ENCODE measurements at regions not wholly inside any gene's neighbourhood (a gene's known extent, or its start where the extent isn't known, plus 50 kb on each side); places are given as distances from the start of the nearest gene placed in this dataset.

DNA sequence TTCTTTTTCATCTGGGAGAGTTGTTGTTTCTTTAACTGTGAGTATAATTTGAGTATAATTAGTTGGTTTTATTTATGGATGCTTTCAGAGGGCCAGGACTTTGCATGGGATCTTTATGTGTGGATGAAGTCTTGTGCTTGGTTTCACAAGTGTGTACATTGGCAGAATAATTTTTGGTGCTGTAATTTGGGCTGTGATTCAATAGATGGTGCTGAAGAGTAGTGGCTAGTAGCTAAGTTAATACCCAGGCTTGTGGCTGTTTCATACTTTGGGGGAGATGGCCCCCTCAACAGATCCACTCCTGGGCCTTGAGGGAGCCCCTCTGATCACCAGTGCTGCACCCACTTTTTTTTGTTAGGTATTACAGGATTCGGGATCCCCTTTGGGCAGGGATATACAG, 1142.4 kb downstream of the SLITRK1 start:
- peaks cover 0 to 31% (median 15%) of the 10 kb centered on the region in 8 donors for H3K9me3 Mint-ChIP-seq
- Histone ChIP-seq H3K4me3 (ENCODE audit: low read length in 2 of 2) (no peak overlapping the region), H3K9me3 (ENCODE audit: control insufficient read depth in 1 of 2, low read length in 2 of 2) (no peaks in the 10 kb centered on the region), H3K27ac (ENCODE audit: low read depth, low read length) (no peak overlapping the region), H3K36me3 (ENCODE audit: insufficient read depth, low read length) (no peaks in the 10 kb centered on the region), H3K4me1 (ENCODE audit: insufficient read depth, low read length) (no peaks in the 10 kb centered on the region), H3K27me3 (ENCODE audit: insufficient read depth, low read length) (no peaks in the 10 kb centered on the region)
- ChIA-PET POLR2A (ENCODE audit: partially characterized antibody) (no interaction called here), CTCF (ENCODE audit: partially characterized antibody) (no interaction called here)
- no peak overlapping the region for H3K4me3 Mint-ChIP-seq
- no peaks in the 10 kb centered on the region for H3K27me3 Mint-ChIP-seq
- H3K4me1 Mint-ChIP-seq = no peaks in the 10 kb centered on the region
- H3K36me3 Mint-ChIP-seq = no peaks in the 10 kb centered on the region
- intact Hi-C loops (cut with micrococcal nuclease) = no loop called here
- no peak for DNase-seq
- H3K27ac Mint-ChIP-seq = no peak overlapping the region

DNA sequence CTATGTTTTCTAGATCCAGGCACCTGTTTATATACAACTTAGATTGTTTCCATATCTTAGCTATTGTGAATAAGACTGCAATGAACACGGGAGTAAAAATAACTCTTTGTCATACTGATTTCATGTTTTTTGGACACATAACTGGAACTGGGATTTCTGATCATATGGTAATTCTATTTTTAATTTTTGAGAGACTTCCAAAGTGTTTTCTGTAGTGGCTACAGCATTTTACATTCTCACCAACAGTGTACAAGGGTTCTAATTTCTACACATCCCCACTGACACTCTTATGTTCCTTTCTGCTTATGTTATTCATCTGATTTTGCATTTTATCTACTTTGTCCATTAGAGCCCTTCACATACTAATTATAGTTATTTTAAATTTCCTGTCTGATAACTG, 1152.9 kb downstream of the SLITRK1 start:
- Histone ChIP-seq H3K27ac (ENCODE audit: low read depth, low read length) (no peak overlapping the region), H3K27me3 (ENCODE audit: insufficient read depth, low read length) (no peaks in the 10 kb centered on the region), H3K4me1 (ENCODE audit: insufficient read depth, low read length) (no peaks in the 10 kb centered on the region), H3K9me3 (ENCODE audit: control insufficient read depth in 1 of 2, low read length in 2 of 2) (no peaks in the 10 kb centered on the region), H3K36me3 (ENCODE audit: insufficient read depth, low read length) (no peaks in the 10 kb centered on the region), H3K4me3 (ENCODE audit: low read length in 2 of 2) (no peak overlapping the region)
- H3K27me3 Mint-ChIP-seq = no peaks in the 10 kb centered on the region
- no peak for DNase-seq
- peaks cover 0 to 5% (median 0%) of the 10 kb centered on the region in 8 donors for H3K9me3 Mint-ChIP-seq
- H3K27ac Mint-ChIP-seq = no peak overlapping the region
- H3K4me1 Mint-ChIP-seq = no peaks in the 10 kb centered on the region
- ChIA-PET POLR2A (ENCODE audit: partially characterized antibody) (no interaction called here), CTCF (ENCODE audit: partially characterized antibody) (no interaction called here)
- H3K36me3 Mint-ChIP-seq = no peaks in the 10 kb centered on the region
- H3K4me3 Mint-ChIP-seq = no peak overlapping the region
- intact Hi-C loops (cut with micrococcal nuclease) = no loop called here

DNA sequence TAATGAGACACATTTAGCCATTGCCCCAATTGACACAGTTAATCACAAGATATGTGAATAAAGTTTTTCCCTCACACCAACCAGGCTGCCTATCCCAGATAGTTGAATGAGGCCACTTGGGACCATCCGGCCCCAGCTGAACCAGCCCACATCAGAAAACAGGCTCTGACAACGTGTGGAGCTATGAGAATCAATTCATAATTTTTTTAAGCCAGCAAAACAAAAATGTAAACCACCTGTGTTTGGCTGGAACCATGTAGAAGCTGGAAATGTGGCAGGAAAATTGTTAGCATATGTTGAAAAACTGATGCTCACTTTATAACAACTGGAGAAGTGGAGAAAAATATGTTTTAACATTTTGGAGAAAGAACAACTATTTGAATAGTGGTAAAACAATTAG, 1161.3 kb downstream of the SLITRK1 start:
- H3K4me3 ChIP-seq (ENCODE audit: low read length in 2 of 2) = no peak overlapping the region
- POLR2A ChIA-PET (ENCODE audit: partially characterized antibody) = no interaction called here
- CTCF ChIA-PET (ENCODE audit: partially characterized antibody) = interaction anchor here (1.6 kb wide), 1 partner anchor 9 kb away, joined by 4 read pairs; no protein-coding TSS in a partner anchor
- H3K9me3 ChIP-seq (ENCODE audit: control insufficient read depth in 1 of 2, low read length in 2 of 2) = no peaks in the 10 kb centered on the region
- Mint-ChIP-seq H3K4me3 (no peak overlapping the region), H3K36me3 (no peaks in the 10 kb centered on the region), H3K9me3 (no peaks in the 10 kb centered on the region), H3K27me3 (no peaks in the 10 kb centered on the region), H3K4me1 (no peaks in the 10 kb centered on the region), H3K27ac (no peak overlapping the region)
- H3K36me3 ChIP-seq (ENCODE audit: insufficient read depth, low read length) = no peaks in the 10 kb centered on the region
- H3K27ac ChIP-seq (ENCODE audit: low read depth, low read length) = no peak overlapping the region
- DNase-seq = no peak
- intact Hi-C loops (cut with micrococcal nuclease) = no loop called here
- no peaks in the 10 kb centered on the region for H3K27me3 ChIP-seq (ENCODE audit: insufficient read depth, low read length)
- no peaks in the 10 kb centered on the region for H3K4me1 ChIP-seq (ENCODE audit: insufficient read depth, low read length)

DNA sequence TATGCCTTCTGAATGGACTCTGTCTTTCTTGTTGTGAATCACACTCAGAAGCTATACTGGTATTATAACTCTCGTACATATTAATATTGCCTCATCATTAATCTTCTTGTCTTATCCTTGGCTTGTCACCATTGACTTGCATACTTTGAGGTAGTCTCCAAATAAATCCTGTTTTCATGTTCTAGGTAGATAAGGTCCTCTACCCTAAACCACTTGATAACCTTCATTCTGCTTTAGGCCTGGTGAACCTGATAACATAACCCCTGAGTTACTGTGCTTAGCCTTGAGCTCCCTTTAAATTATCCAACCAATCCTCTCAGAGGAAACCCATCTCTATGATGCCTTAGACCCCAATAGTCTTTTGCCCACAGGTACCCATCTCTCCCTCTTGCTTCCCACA, 1162.3 kb downstream of the SLITRK1 start:
- peaks cover 0 to 2% (median 0%) of the 10 kb centered on the region in 8 donors for H3K9me3 Mint-ChIP-seq
- H3K4me3 Mint-ChIP-seq = no peak overlapping the region
- ChIA-PET CTCF (ENCODE audit: partially characterized antibody) (interaction anchor here (1.6 kb wide), 1 partner anchor 8 kb away, joined by 4 read pairs; no protein-coding TSS in a partner anchor), POLR2A (ENCODE audit: partially characterized antibody) (no interaction called here)
- H3K4me1 Mint-ChIP-seq = peaks cover 0 to 1% (median 0%) of the 10 kb centered on the region in 4 donors
- no peaks in the 10 kb centered on the region for H3K36me3 ChIP-seq (ENCODE audit: insufficient read depth, low read length)
- no peaks in the 10 kb centered on the region for H3K4me1 ChIP-seq (ENCODE audit: insufficient read depth, low read length)
- H3K36me3 Mint-ChIP-seq = no peaks in the 10 kb centered on the region
- H3K9me3 ChIP-seq (ENCODE audit: control insufficient read depth in 1 of 2, low read length in 2 of 2) = no peaks in the 10 kb centered on the region
- no peak overlapping the region for H3K27ac ChIP-seq (ENCODE audit: low read depth, low read length)
- H3K27me3 Mint-ChIP-seq = no peaks in the 10 kb centered on the region
- DNase-seq = no peak
- intact Hi-C loops (cut with micrococcal nuclease) = no loop called here
- H3K27me3 ChIP-seq (ENCODE audit: insufficient read depth, low read length) = no peaks in the 10 kb centered on the region
- no peak overlapping the region for H3K4me3 ChIP-seq (ENCODE audit: low read length in 2 of 2)
- H3K27ac Mint-ChIP-seq = no peak overlapping the region

DNA sequence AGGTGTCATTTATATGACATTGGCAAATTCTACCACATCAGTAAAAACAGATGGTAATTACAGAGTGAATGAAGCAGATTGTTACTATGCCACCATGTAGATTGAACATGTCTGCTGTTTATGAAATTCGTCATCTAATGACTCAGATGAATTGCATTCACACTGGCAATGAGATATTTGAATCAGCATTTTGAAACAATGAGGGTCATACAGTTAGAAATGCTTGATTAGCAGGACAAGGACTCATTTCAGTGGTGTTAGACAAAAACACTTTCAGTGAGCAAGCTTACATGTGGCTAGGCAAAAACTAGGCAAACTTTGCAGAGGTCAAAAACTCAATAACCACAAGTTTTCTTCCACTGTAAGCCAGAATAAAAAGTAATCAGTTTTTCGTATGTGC, 1165.0 kb downstream of the SLITRK1 start:
- intact Hi-C loops (cut with micrococcal nuclease) = no loop called here
- CTCF ChIA-PET (ENCODE audit: partially characterized antibody) = no interaction called here
- no peaks in the 10 kb centered on the region for H3K9me3 ChIP-seq (ENCODE audit: control insufficient read depth in 1 of 2, low read length in 2 of 2)

DNA sequence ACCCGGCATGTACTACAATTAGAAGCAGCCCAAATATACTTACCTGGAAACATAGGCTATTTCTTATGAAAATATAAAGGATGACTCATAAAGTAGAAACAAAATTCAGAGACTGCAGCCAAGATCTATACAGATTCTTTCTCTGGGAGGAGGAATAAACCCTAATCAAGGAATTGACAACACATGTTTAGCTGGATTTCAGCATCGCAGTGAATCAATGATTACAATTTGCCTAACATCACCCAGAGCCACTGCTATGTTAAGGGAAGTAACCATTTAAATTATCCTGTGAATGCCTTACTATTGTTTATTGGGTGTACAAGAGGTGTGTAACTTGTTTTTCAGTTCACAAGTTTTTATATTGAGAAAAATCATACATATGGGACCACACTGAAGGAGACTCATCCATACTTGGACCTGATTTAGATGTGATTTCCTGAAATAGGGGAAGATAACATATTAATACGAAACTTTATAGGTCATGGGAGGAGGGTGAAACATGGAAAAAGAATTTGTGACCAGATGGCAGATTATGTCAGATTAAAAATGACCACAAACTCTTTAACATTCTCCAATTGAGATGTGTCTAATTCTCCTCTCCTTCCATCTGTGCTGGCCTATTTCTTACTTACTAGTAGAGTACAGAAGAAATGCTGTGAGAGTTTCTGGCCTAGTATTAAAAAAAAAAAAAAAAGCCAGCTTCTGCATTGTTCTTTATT, 1168.4 kb downstream of the SLITRK1 start:
- Histone ChIP-seq H3K4me3 (ENCODE audit: low read length in 2 of 2) (no peak overlapping the region), H3K36me3 (ENCODE audit: insufficient read depth, low read length) (no peaks in the 10 kb centered on the region), H3K27me3 (ENCODE audit: insufficient read depth, low read length) (no peaks in the 10 kb centered on the region), H3K4me1 (ENCODE audit: insufficient read depth, low read length) (no peaks in the 10 kb centered on the region), H3K27ac (ENCODE audit: low read depth, low read length) (no peak overlapping the region), H3K9me3 (ENCODE audit: control insufficient read depth in 1 of 2, low read length in 2 of 2) (no peaks in the 10 kb centered on the region)
- Mint-ChIP-seq H3K27me3 (no peaks in the 10 kb centered on the region), H3K9me3 (peaks cover 0 to 2% (median 0%) of the 10 kb centered on the region in 8 donors), H3K4me1 (peaks cover 0 to 3% (median 0%) of the 10 kb centered on the region in 4 donors), H3K27ac (no peak overlapping the region), H3K4me3 (no peak overlapping the region), H3K36me3 (no peaks in the 10 kb centered on the region)
- intact Hi-C loops (cut with micrococcal nuclease) = no loop called here
- CTCF ChIA-PET (ENCODE audit: partially characterized antibody) = no interaction called here
- POLR2A ChIA-PET (ENCODE audit: partially characterized antibody) = no interaction called here
- no peak for DNase-seq

More for the DNA sequence above, 1165.0 kb downstream of the SLITRK1 start:
- no peaks in the 10 kb centered on the region for H3K27me3 Mint-ChIP-seq
- H3K4me3 Mint-ChIP-seq = no peak overlapping the region
- peaks cover 0 to 3% (median 0%) of the 10 kb centered on the region in 4 donors for H3K4me1 Mint-ChIP-seq
- no peak overlapping the region for H3K4me3 ChIP-seq (ENCODE audit: low read length in 2 of 2)
- H3K36me3 Mint-ChIP-seq = no peaks in the 10 kb centered on the region
- no peak overlapping the region for H3K27ac ChIP-seq (ENCODE audit: low read depth, low read length)
- H3K4me1 ChIP-seq (ENCODE audit: insufficient read depth, low read length) = no peaks in the 10 kb centered on the region
- H3K36me3 ChIP-seq (ENCODE audit: insufficient read depth, low read length) = no peaks in the 10 kb centered on the region
- peaks cover 0 to 2% (median 0%) of the 10 kb centered on the region in 8 donors for H3K9me3 Mint-ChIP-seq
- POLR2A ChIA-PET (ENCODE audit: partially characterized antibody) = no interaction called here
- H3K27ac Mint-ChIP-seq = no peak overlapping the region
- no peak for DNase-seq
- H3K27me3 ChIP-seq (ENCODE audit: insufficient read depth, low read length) = no peaks in the 10 kb centered on the region

DNA sequence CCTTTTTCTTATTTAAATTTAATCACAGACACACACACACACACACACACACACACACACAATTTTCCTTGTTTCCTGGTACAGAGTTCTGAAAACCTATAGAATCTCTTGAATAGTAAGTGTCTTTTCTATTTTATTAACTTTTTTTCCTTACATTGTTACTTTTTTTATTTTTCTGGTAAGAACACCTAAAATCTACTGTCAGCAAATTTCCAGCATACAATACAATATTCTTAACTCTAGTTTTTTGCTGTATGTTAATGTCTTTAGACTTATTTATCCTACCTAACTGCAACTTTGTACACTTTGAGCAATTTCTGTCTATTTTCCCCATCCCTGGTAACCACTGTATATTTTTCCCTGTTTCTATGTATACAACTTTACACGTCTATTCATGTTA, 1179.8 kb downstream of the SLITRK1 start:
- Histone ChIP-seq H3K36me3 (ENCODE audit: insufficient read depth, low read length) (no peaks in the 10 kb centered on the region), H3K9me3 (ENCODE audit: control insufficient read depth in 1 of 2, low read length in 2 of 2) (no peaks in the 10 kb centered on the region), H3K27ac (ENCODE audit: low read depth, low read length) (no peak overlapping the region), H3K4me3 (ENCODE audit: low read length in 2 of 2) (no peak overlapping the region), H3K4me1 (ENCODE audit: insufficient read depth, low read length) (no peaks in the 10 kb centered on the region), H3K27me3 (ENCODE audit: insufficient read depth, low read length) (no peaks in the 10 kb centered on the region)
- POLR2A ChIA-PET (ENCODE audit: partially characterized antibody) = no interaction called here
- intact Hi-C loops (cut with micrococcal nuclease) = no loop called here
- Mint-ChIP-seq H3K27ac (no peak overlapping the region), H3K4me1 (no peaks in the 10 kb centered on the region), H3K9me3 (peaks cover 0 to 6% (median 0%) of the 10 kb centered on the region in 8 donors), H3K27me3 (no peaks in the 10 kb centered on the region), H3K4me3 (no peak overlapping the region), H3K36me3 (no peaks in the 10 kb centered on the region)
- CTCF ChIA-PET (ENCODE audit: partially characterized antibody) = no interaction called here
- DNase-seq = no peak

Data from CD4-positive, alpha-beta memory T cell (primary cell).